ENCODE measurements at regions not wholly inside any gene's neighbourhood (a gene's known extent, or its start where the extent isn't known, plus 50 kb on each side); places are given as distances from the start of the nearest gene placed in this dataset.

- no peak for DNase-seq
These were observed 104.7 kb upstream of the SLC66A3 start for GRCh38 chr2:11050565-11050964.

GRCh38 chr2:11051280-11051679 is 104.0 kb upstream of the SLC66A3 start:
- no peak for DNase-seq

- DNase-seq: no peak
These were observed 101.7 kb upstream of the SLC66A3 start for GRCh38 chr2:11053546-11053945.

- DNase-seq: no peak
These were observed 100.2 kb upstream of the SLC66A3 start for GRCh38 chr2:11054783-11055678.

DNA sequence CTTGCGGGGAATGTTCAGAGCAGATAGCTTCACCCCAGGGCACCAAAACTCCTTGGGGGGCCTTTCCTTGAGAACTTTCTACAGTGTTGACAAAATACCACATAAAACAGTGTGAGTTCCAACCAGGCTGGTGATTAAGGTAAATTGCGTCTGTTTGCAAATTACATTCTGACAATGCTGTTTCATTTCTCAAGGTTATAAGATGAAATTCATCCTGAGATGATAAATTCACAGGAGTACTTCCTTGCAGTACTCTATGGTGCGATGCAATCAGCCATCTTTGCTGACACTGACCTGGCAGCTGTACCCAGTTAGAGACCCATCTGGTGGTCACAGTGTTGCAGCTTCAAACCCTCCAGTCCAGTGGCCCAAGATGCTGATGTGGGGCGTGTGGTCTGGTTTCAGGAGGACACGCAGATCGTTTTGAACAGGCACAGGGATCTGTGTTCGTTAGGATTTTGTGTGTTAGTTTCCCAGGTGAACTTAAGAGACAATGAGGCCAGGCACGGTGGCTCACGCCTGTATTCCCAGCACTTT is 99.5 kb upstream of the SLC66A3 start:
- DNase-seq: no peak

- no peak for DNase-seq
These were observed 98.7 kb upstream of the SLC66A3 start for GRCh38 chr2:11056614-11057013.

- no peak for DNase-seq
These were observed 98.2 kb upstream of the SLC66A3 start for GRCh38 chr2:11057031-11057430.

DNA sequence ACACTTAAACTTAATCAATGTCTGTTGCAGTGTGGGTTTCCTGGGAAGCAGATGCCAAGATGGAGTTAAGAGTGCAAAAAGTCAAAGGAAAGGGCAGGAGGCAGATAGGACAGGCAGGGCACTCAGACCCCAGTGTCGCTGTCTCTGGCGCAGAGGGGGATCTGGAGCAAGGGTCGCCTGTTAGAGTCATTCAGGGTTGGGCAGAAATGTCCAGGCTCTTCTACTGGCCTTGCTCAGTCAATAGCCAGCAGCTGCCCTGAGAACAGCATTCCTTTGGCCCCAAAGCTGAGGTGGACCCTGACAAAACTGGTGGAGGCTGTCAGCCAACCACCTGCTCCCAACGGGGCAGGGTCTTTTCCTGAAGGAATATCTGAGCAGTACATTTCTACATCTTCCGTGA is 97.1 kb upstream of the SLC66A3 start:
- DNase-seq: no peak

- DNase-seq: no peak
These were observed 94.7 kb upstream of the SLC66A3 start for GRCh38 chr2:11060376-11061169.

GRCh38 chr2:11065833-11066485 is 89.3 kb upstream of the SLC66A3 start:
- no peak for DNase-seq

DNA sequence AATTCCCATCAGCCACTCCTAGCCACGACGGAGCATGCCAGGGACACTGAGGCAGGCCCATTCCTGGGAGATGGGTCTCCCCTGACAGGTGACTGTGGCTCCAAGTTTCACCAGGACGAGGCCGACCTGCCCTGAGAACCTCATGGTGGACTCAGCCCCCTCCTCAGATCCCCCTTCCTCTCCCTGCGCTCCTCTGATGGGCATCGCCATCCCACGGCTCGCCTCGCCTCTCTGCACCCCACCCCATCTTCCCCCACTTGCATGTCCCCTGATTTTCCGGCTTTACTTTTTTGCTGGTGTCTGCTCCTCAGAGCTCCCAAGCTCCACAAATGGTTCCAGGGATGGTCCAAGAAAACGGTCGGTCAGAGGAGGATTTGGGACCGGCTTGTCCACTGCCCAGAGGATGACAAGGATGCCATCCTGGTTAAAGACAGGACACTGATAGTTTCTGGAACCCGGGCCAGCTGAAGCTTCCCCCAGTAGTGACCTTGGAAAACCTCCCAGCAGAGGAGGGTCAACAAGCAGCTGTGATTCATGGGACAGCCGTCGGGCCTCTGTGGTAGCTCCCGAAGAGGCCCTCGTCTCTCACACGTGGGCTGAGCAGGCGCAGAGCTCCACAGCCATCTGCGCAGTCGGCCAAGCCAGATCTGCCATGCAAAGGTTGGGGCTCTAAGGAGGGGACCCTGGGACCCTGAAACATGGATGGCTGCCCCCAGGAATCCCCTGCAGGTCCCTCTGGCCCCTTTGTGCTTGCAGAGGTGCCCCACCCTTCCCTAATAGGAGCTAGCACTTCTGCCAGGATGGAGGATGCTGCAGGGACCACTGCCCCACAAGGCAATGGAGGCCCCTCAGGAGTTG is 87.8 kb upstream of the SLC66A3 start:
- no peak for DNase-seq

DNA sequence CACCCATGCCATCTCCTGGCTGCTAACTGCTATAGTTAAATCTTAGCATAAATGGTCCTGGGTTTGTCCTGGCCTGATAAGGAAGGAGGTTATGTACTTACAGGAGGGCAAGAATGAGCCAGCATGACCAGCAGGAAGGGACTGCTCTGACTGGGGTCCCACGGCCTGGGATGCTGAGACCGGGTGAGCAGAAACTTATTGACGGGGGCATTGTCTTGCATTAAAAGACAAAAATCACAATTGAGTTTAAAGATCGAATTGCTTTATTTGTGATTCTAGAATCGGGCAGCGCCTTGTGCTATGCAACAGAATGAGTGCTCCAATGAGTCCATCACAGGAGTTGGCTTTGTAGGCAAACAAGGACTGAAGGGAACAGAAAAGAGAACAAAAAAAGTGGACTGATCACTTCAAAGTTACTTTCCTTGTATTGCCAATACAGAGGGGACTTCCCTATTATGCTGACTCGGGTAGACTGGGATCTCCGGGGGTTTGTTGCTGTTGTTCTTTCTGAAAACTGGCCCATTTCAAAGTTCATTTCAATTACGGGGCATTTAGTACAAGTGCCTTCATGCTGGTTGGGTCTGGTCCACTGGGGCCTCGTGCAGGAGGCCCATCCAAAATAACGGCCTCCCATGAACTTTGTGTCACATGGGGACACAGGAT is 87.1 kb upstream of the SLC66A3 start:
- no peak for DNase-seq

DNA sequence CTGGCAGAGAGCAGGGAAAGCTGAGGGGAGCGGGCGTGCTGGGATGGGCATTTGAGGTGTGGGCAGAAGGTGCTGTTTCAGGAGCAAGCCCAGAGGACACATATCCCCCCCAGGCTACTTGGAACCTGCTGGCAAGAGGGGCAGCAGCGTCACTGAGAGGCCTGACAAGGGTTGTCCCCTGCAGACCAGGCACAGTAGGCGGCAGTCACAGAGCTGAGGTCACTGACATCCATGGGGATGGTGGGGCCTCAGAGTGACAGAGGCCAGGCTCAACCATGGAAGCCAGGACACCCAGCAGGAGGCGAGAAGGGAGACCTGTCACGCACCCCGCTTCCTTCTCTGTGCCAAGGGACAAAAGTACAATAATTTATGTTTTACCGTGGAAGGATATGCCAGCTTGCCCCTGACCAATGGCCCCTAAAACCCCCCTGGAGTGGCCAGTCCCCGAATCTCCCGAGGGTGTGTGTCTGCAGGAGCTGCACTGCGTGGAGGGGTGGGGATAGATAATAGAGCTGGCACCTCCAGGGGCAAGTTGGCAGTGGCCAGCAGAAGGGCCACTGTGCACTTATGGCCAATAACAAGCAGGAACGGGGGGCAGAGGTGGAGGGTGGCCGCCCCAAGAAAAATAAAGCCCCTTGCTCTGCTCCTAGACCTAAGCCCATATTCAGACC is 86.3 kb upstream of the SLC66A3 start:
- no peak for DNase-seq

DNA sequence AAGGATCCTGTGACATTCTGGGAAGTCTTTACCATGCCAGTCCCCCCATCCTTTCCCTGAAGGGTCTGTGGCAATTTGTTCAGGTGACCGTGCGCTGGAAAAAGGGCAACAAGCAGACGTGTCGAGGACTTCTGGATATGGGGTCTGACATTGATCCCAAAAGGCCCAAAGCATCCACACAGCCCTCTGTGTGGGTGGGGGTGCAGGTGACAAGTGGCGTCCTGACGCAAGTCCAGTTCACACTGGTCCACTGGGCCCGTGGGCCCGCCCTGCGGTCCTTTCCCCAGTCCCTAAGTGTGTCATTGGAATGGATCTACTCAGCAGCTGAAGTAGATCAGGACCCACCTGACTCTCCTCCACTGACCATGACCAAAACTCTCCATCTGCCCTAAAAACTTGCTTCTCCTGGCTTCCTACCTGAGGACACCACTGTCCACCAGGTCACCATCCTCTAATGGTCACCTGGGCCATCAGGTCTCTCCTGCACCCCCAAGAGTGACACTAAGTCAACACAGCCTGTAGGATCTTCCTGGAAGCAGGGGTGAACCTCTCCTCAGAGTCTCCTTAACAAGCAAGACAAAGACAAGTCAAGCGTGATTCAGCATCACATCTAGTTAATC is 85.6 kb upstream of the SLC66A3 start:
- no peak for DNase-seq

DNA sequence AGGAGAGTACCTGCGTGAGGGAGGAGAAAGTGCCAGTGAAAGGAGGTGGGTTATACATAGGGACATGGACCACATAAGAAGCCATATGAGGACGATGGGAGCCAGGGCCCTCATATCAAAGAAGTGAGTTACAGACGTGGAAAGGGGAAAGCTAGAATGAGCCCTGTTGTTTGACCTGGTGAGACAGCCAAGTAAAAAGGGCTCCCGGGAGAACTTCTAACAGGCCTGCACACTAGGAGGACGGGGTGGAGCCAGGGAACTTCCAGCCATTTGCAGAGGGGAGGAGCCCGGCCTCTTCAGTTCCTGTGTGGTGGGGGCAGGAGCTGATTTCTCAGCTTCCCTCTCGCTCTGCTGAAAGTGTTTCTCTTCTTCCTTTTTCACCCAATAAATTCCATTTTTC is 84.1 kb upstream of the SLC66A3 start:
- peak; percentile 5 for DNase-seq

DNA sequence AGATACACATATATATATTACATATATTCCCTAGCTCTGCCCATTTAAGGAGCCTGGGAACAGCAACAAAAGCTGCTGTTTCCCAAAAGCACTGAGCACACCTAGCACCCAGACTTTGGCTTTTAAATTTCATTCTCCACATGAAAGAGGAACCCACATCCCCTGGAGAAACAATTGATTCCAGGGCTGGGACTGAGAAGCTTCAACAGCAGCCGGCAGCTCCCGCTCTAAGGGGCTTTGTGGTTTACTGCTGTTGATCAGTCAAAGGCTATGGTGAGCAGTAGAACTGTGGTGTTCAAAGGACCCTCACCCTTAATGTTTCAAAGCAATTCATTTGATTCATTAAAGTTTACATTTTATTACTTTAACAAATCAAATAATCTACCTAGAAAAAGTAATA is 83.3 kb upstream of the SLC66A3 start:
- DNase-seq: no peak

DNA sequence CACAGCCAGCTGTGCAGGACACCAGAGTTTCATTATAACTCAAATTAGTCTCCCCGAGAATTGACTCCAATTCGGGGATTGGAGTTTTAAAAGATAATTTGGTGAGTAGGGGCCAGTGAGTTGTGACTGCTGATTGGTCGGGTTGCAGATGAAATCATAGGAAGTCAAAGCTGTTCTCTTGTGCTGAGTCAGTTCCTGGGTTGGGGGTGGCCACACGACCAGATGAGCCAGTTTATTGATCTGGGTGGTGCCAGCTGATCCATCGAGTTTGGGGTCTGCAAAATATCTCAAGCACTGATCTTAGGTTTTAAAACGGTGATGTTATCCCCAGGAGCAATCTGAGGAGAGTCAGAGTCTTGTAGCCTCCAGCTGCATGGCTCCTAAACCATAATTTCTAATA is 82.7 kb upstream of the SLC66A3 start:
- DNase-seq: no peak

- no peak for DNase-seq
These were observed 82.0 kb upstream of the SLC66A3 start for GRCh38 chr2:11073251-11073650.

- DNase-seq: no peak
These were observed 81.5 kb upstream of the SLC66A3 start for GRCh38 chr2:11073776-11074175.

DNA sequence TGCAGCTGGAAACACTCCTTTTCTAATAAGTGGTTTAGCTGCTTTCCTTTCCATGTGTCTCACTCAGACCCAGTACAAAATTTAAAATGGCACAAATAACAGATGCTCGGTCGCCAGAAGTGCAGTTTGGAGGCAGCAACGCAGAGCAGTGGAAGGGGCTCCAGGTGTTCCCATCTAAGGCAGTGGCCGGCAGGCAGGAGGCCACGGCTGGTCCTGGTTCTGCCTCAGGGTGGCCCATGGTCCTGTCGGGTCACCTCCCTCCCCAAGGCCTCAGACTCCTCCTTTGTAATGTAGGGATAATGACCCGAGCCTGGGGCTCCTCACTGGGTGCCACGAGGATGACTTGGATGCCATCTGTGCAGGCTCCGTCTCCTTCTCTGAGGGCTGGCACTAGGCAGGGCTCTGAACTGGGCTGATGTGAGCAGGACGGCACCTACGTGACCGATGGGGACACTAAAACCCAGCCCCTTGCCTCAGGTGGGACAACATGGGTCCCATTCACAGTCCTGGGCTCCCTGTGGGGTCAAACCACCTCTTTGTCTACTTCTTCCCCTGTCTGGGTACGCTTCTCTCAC is 80.9 kb upstream of the SLC66A3 start:
- no peak for DNase-seq

All from stimulated activated naive CD4-positive, alpha-beta T cell treated with Interleukin-2 at 50 U/mL for 16 hours (primary cell).